ENCODE measurements at regions not wholly inside any gene's neighbourhood (a gene's known extent, or its start where the extent isn't known, plus 50 kb on each side); places are given as distances from the start of the nearest gene placed in this dataset.

DNA sequence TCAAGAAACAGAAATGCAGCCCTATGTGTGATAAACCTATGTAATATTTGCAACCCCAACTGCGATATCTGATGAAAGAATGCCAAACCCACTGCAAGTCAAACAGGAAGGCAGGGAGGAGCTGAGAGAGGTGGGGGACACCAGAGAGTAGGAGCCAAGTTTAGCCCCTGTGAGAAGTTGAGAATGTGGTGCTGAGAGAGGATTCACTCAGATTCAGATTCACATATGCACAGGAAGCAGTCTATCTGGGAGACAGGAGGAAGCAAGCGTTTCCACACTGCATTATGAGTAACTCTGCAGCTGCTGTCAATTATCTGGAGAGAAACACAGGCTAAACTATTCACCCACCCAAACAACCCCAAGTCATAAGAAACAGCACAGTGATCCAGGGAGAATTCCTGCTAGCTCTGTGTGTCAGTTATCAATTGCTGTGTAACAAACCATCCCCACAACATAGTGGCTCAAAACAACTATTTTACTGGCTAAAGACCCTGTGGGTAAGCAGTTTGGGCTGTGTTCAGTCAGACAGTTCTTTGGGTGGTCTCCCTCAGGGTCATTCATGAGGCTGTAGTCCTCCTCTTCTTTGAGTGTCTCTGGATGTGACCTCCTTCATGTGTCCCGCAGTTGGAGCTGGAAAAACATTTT lies 161.9 kb upstream of the RAI14 start:
- no peak overlapping the region for H3K4me3 ChIP-seq (ENCODE audit: low read length)
- no peak for DNase-seq (ENCODE audit: low read depth, low spot score)

- H3K4me3 ChIP-seq (ENCODE audit: low read length), result no peak overlapping the region
- no peak for DNase-seq (ENCODE audit: low read depth, low spot score)
These were observed 160.9 kb upstream of the RAI14 start for GRCh38 chr5:34495178-34495577.

DNA sequence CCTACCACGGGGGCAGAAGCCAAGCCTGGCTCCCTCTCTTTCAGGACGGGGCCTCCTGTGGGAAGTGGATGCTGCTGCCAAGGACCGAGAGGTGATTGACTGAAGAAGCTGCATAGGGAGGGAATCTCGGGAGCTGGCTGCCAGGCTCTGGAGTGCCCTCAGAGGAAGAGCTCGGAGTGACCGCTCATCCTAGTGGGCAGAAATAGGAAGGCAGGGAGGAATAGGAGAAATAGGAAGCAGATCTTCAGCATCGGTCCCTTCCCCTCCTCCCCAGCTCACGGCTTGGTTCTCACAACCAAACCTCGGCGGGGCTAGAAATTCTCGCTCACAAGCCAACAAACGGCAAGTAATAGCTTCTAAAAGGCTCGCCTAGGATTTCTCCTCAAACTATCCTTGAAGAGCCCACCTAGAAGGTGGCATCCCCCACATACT lies 159.9 kb upstream of the RAI14 start:
- DNase-seq (ENCODE audit: low read depth, low spot score), result no peak
- H3K4me3 ChIP-seq (ENCODE audit: low read length), result no peak overlapping the region

GRCh38 chr5:34496701-34497469 lies 159.2 kb upstream of the RAI14 start:
- no peak for DNase-seq (ENCODE audit: low read depth, low spot score)
- no peak overlapping the region for H3K4me3 ChIP-seq (ENCODE audit: low read length)

DNA sequence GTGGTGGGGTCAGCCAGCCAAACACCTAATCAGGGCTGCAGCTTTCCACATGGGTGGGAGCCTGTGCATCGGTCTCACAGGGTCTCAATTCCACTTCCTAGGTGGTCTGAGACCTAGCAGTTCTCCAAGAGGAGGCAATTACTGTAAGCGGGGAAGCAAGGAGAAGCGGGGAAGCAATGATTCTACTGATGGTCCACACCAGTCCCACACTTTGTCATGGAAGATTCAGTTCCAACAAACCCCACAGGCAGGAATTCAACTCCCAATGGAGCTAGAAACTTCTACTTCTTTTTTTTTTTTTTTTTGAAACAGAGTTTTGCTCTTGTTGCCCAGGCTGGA lies 158.7 kb upstream of the RAI14 start:
- no peak for DNase-seq (ENCODE audit: low read depth, low spot score)
- H3K4me3 ChIP-seq (ENCODE audit: low read length), result no peak overlapping the region

- H3K4me3 ChIP-seq (ENCODE audit: low read length), result no peak overlapping the region
- no peak for DNase-seq (ENCODE audit: low read depth, low spot score)
These were observed 157.6 kb upstream of the RAI14 start for GRCh38 chr5:34498572-34498971.

DNA sequence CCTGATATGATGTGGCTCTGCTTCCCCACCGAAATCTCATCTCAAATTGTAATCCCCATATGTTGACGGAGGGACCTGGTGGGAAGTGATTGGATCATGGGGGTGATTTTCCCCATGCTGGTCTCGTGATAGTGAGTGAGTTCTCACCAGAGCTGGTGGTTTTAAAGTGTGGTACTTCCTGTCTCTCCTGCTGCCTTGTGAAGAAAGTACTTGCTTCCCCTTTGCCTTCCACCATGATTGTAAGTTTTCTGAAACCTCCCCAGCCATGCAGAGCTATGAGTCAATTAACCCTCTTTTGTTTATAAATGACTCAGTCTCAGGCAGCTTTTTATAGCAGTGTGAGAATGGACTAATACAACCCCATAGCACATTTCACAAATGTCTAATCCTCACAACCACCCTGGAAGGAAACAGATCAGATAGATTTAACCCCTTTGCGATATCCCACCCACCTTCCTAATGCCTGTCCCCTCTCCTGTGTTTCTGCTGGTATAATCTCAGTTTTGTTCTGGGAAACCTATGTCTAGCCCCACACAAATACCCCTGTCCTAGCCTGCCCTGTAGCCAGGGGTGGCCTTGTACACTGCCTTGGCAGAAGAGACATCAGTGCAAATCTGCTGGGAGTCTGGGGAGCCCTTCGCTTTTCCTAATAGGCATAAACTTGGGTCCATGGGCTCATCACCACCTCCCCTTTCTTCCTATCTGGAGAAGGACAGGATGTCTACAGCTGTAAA lies 157.0 kb upstream of the RAI14 start:
- no peak overlapping the region for H3K4me3 ChIP-seq (ENCODE audit: low read length)
- no peak for DNase-seq (ENCODE audit: low read depth, low spot score)

- H3K4me3 ChIP-seq (ENCODE audit: low read length), result no peak overlapping the region
- DNase-seq (ENCODE audit: low read depth, low spot score), result no peak
These were observed 155.8 kb upstream of the RAI14 start for GRCh38 chr5:34500236-34500847.

DNA sequence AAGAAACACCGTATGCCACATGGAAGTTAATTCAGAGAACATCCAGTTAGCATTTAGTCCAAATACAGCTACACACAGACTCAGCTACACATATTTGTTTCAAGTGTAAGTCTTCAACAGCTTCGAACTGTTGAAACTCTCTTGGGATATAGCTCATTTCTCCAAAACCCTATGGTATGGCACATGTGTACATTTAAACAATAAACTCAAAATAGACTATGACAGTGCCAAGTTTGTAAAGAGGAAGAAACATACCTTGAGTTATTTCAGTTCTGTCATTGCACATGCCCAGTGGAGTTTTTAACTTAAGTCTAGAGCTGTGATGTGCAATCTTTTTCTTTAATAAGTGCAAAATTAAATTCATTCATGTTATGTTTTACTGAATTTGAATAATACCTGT lies 155.1 kb upstream of the RAI14 start:
- no peak for DNase-seq (ENCODE audit: low read depth, low spot score)
- no peak overlapping the region for H3K4me3 ChIP-seq (ENCODE audit: low read length)

DNA sequence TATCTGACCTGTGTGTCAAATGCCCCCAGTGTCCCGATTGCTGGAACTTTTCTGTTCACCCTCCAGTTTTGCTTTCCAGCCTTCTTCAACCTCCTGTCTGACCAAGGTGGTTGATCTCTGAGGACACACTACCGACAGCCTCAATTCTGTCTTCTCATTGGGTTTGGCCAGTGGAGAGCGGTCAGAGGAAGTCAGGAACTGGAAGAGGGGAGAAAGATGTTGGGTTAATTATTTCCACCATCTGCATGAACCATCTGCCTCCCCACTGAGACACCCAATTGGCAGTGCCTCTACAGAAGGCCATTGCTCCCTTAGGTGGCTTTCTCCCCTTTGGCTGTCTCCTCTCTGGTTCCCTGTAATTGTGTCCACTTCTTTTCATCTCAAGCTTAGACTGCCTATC lies 154.3 kb upstream of the RAI14 start:
- no peak overlapping the region for H3K4me3 ChIP-seq (ENCODE audit: low read length)
- DNase-seq (ENCODE audit: low read depth, low spot score), result no peak

GRCh38 chr5:34502581-34502980 lies 153.5 kb upstream of the RAI14 start:
- H3K4me3 ChIP-seq (ENCODE audit: low read length), result no peak overlapping the region
- DNase-seq (ENCODE audit: low read depth, low spot score), result no peak

DNA sequence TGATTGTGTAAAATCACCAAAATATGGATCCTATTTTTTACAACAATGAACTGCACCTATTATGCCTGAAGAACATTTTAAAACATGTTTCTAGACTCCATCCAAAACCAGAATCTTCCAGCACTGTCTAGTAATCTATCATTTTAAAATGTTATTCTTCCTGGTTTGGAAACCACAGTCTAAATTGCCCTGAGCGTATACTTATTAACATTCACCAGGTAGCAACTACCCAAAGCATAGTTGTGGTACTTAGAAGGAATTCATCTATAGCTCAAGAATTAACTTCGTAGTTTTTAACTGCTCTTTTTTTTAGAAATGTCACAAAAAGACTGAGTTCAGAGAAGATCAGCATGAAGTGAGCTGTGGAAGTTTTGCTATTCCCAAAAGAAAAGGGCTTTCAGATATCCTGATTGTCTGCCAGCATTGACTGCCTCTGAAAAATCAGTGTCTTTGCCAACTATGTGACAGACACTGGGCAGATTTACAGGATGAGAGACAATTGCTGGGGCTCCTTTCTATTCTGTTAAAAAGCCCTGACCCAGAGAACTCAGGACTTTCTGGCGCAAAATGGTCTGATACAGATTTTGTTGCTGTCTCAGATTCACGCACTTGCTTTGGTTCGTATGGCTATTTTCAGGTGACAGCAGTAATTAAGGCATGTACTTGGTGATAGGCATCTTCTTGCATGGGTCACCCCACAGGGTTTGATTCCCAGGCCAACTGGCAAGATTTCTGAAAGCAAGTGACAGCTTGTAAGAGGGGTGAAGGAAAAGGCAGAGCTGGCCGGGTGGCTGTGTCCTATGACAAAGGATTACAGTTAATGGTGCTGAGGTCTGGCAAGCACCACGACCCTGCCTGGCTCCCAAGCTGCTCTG lies 152.5 kb upstream of the RAI14 start:
- H3K4me3 ChIP-seq (ENCODE audit: low read length), result no peak overlapping the region
- no peak for DNase-seq (ENCODE audit: low read depth, low spot score)

GRCh38 chr5:34504967-34505366 lies 151.2 kb upstream of the RAI14 start:
- no peak for DNase-seq (ENCODE audit: low read depth, low spot score)
- H3K4me3 ChIP-seq (ENCODE audit: low read length), result no peak overlapping the region

DNA sequence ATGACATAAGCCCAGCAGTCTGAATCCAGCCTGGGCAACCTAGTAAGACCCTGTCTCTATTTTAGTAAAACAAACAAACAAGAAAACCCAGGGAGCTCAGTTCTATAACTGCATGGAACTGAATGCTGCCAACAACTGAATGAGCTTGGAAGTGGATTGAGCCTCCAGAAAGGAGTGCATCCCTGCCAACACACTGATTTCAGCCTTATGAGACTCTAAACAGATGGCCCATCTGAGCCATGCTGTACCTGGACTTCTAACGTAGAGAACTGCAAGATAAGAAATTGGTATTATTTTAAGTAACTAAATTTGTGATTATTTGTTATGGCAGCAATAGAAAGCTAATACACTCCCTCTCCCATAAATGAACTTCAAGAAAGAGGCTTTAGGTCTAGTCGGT lies 150.4 kb upstream of the RAI14 start:
- no peak for DNase-seq (ENCODE audit: low read depth, low spot score)
- no peak overlapping the region for H3K4me3 ChIP-seq (ENCODE audit: low read length)

- DNase-seq (ENCODE audit: low read depth, low spot score), result no peak
- H3K4me3 ChIP-seq (ENCODE audit: low read length), result no peak overlapping the region
These were observed 148.2 kb upstream of the RAI14 start for GRCh38 chr5:34507933-34508332.

DNA sequence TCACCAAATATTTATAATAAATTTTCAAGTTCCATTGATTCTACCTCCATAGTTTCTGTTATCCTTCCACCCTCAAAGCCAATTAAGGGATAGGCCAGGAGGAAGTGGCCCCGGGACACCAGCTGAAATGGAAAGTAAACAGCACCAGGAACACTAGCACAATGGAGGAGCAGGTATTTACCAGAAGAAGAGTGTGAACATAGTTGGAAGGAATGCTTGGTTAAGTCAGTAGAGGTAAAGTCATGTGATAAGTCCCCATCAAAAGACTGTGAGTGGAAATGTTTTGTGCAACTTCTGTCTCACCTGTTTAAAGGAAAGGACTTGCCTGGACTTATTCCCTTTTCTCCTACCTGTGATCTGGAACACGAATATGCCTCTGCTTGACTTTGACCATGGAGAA lies 146.7 kb upstream of the RAI14 start:
- H3K4me3 ChIP-seq (ENCODE audit: low read length), result no peak overlapping the region
- DNase-seq (ENCODE audit: low read depth, low spot score), result no peak

DNA sequence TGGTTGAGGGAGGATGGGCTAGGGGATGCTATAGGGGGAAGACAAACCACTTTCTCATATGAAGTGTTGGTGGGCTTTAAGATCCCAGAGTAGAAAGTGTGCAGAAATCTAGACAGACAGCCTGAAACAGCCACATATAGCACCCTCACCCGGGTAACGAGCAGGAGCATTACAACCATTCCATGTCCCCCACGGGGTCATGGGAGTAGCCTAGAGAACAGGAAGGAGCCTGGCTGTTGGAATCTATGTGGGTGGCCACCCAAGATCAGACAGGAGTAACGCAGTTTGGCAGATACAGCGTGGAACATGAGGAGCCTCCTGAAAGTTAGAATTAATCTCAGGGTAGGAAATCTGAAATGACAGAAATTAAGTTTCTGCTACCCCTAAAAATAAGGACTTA lies 146.1 kb upstream of the RAI14 start:
- DNase-seq (ENCODE audit: low read depth, low spot score), result no peak
- no peak overlapping the region for H3K4me3 ChIP-seq (ENCODE audit: low read length)

DNA sequence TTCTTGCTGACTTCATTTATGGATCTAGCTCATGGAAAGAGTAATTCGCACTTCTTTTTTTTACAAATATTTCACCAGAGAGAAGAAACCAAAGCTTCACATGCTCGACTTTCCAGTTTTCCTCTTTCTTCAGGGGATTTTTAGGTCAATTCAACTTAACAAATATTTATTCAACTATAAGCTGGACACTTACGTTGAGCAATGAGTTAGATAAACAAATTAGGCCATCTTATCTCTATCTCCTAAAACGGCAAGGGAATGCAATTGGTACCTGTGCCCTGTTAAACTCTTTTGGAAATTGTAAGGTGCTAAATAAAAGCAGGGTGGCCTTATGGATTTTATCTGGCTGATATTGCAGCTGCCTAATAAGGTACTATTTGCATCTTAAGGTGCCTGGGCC lies 145.1 kb upstream of the RAI14 start:
- no peak for DNase-seq (ENCODE audit: low read depth, low spot score)
- no peak overlapping the region for H3K4me3 ChIP-seq (ENCODE audit: low read length)

GRCh38 chr5:34511481-34511880 lies 144.6 kb upstream of the RAI14 start:
- no peak overlapping the region for H3K4me3 ChIP-seq (ENCODE audit: low read length)
- no peak for DNase-seq (ENCODE audit: low read depth, low spot score)

All from Jurkat, Clone E6-1 (cell line).